GM06990 (cell line): ENCODE measurements at regions not wholly inside any gene's neighbourhood (a gene's known extent, or its start where the extent isn't known, plus 50 kb on each side); places are given as distances from the start of the nearest gene placed in this dataset.

Experiments
- DNase-seq: peaks from one replicate; pipeline ENCODE4 v3.0.0-alpha.2; 2011; ENCODE audit not compliant: insufficient read length; ENCODE audit errors: extremely low read depth
- H3K27me3 ChIP-seq: replicated peaks from 2 replicates; pipeline ENCODE4 v1.6.0; 2011; ENCODE audit warnings: low read length; ENCODE audit not compliant: control insufficient read depth, insufficient read depth
- H3K36me3 ChIP-seq: 2 replicates; pipeline ENCODE4 v1.5.1; 2011; ENCODE audit warnings: low read length; ENCODE audit not compliant: control insufficient read depth, insufficient read depth
- H3K4me3 ChIP-seq: replicated peaks from 2 replicates; pipeline ENCODE4 v1.5.1; 2011; ENCODE audit warnings: low read depth, mild to moderate bottlenecking, control low read depth, low read length
- TF ChIP-seq, protein P1 (sequence below): IDR thresholded peaks from 2 replicates; pipeline ENCODE4 v1.5.1; 2011; ENCODE audit warnings: low read length, control low read depth, mild to moderate bottlenecking, inconsistent platforms; ENCODE audit not compliant: insufficient read depth, poor library complexity, severe bottlenecking

- DNase-seq, result peak; percentile 66
- H3K36me3 ChIP-seq, result no peaks in the 10 kb centered on the region
- TF ChIP-seq, protein P1, sequence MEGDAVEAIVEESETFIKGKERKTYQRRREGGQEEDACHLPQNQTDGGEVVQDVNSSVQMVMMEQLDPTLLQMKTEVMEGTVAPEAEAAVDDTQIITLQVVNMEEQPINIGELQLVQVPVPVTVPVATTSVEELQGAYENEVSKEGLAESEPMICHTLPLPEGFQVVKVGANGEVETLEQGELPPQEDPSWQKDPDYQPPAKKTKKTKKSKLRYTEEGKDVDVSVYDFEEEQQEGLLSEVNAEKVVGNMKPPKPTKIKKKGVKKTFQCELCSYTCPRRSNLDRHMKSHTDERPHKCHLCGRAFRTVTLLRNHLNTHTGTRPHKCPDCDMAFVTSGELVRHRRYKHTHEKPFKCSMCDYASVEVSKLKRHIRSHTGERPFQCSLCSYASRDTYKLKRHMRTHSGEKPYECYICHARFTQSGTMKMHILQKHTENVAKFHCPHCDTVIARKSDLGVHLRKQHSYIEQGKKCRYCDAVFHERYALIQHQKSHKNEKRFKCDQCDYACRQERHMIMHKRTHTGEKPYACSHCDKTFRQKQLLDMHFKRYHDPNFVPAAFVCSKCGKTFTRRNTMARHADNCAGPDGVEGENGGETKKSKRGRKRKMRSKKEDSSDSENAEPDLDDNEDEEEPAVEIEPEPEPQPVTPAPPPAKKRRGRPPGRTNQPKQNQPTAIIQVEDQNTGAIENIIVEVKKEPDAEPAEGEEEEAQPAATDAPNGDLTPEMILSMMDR, result no peak
- H3K27me3 ChIP-seq, result no peaks in the 10 kb centered on the region
- H3K4me3 ChIP-seq, result no peak overlapping the region
Observed at GRCh38 chr3:59456852-59457485, 407.1 kb upstream of the CFAP20DC start.

DNA sequence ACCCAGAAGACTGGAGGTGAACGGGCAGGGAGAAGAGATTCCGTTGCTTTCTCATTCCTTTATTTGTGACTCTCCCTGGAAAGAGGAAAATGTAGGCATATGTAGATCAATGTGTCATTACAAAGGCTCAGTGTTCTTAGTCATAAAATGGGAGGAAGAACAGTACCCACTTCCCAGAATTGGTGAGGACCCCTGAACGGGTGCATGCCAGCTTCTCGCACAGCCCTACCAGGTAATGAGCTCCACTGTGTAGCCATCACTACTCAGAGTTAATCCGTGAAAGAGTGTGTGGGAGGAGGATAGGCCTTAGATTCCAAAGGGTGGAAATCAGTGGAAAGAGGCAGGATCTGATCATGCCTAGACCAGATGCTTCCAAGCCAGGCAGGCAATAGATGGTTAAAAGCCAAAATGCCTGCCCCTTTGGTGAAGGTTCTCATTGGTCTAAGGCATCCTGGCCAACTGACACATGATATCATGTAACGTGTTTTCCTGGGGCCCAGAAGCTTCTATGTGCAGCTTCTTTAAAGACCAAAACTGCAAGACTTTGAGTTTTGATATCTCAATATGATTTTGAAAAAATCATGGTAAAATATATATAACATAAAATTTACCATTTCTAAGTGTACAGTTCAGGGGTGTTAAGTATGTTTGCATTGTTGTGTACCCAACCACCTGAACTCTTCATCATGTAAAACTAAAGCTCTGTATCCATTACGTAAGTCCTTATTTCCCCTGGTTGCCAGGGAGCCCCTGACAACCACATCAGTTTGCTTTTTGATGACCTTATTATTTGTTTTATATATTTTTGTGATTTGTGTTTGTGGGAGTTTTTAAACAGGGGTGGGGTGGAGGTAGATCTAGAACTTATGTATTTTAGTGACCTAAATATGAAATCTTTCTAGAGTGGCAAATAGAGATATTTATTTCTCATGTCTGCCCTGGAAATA, 402.2 kb upstream of the CFAP20DC start:
- TF ChIP-seq, protein P1, result no peak
- DNase-seq, result no peak
- no peaks in the 10 kb centered on the region for H3K36me3 ChIP-seq
- H3K4me3 ChIP-seq, result 0 out of 2 replicates have a peak overlapping the region, but pooled peaks have one; percentile 15
- no peaks in the 10 kb centered on the region for H3K27me3 ChIP-seq

DNA sequence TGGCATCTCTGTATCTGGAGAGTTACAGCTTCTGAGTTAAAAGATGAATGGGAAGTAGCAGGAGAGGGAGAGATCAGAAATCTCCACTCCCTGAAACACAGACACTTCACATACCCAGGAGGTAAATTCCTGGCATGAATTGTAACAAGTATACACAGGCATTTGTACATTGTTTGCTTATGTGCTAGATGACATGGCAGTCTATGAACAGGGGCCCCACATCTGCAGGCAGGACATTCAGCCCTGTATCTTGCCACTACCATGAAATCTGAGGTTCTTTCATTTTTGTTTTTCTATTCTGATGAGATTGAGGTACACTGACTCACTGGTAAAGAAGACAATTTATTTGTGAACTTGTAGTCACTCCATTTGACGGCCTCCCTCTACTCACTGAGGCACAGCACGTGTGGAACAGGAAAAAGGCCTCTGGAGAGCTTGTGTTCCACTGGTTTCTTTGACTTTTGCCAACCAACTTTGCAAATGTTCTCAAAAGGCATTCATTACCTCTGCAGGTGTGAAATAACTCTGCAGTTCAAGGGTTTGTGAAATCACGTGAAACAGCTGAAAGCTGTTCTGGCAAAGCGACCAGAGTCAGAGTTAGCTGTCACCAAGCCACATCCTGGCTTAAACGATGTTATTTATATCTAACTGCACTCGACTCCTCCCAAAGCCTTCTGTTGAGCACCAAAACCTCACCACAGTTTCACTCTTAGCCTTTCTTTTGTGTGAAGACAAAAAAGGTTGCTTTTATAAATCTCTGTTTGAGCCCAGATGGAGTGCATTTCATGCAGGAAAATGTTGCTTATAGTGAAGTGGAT, 401.3 kb upstream of the CFAP20DC start:
- peak; percentile 75 for DNase-seq
- H3K4me3 ChIP-seq, result 0 out of 2 replicates have a peak overlapping the region, but pooled peaks have one; percentile 15
- no peaks in the 10 kb centered on the region for H3K27me3 ChIP-seq
- TF ChIP-seq, protein P1, result no peak
- no peaks in the 10 kb centered on the region for H3K36me3 ChIP-seq

DNA sequence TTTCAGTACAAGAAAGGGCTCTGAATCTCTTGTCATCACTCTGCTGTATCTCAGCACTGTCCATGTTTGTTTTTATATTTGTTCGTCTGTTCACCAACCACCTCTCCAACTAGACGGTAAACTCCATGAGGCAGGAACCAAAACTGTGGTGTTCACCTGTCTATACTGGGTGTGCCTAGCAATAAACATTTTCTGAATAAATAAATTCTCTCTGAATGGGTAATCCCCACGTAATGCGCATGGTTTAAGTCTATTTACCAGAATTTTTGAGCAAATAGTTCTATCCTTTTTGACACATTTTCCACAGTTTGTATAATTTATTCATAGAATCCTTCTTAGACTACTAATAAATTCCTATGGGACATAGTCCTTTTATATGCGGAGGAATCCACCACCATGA, 400.6 kb upstream of the CFAP20DC start:
- no peak overlapping the region for H3K4me3 ChIP-seq
- no peaks in the 10 kb centered on the region for H3K36me3 ChIP-seq
- TF ChIP-seq, protein P1, result no peak
- H3K27me3 ChIP-seq, result no peaks in the 10 kb centered on the region
- DNase-seq, result no peak

GRCh38 chr3:59446775-59447465, 397.1 kb upstream of the CFAP20DC start:
- Histone ChIP-seq H3K4me3 (no peak overlapping the region), H3K27me3 (no peaks in the 10 kb centered on the region), H3K36me3 (no peaks in the 10 kb centered on the region)
- DNase-seq, result no peak
- TF ChIP-seq, protein P1, result no peak
